HS-27A (cell line): ENCODE measurements at regions not wholly inside any gene's neighbourhood (a gene's known extent, or its start where the extent isn't known, plus 50 kb on each side); places are given as distances from the start of the nearest gene placed in this dataset.
"Not testable (repeated sequence)": the region's sequence is repeated elsewhere in the genome, so short reads cannot be mapped to it uniquely, and the experiment has no call there.

Experiments
- DNase-seq: peaks from one replicate; pipeline ENCODE4 v3.0.0-alpha.2; 2012; ENCODE audit warnings: low read depth, missing footprints

DNA sequence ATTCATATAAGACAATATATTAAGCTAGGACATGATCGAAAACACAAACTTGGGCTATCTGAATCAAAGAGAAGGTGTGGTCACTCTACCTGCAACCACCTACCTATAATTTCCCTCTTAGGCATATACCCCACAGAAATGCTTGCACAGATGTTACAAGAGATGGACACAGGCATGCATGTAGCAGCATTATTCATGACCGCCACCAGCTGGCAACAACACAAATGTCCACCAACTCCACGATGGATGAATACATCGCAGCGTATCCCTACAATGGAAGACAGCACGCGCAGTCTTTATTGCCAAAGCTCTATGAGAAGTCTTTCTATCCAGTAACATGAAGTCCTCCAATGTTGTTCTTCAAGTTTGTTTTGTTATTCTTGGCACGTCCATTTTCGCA, 90.8 kb downstream of the ARL4C start:
- no peak for DNase-seq

- DNase-seq: no peak
Observed at GRCh38 chr2:234405462-234405861, 91.4 kb downstream of the ARL4C start.

- DNase-seq: no peak
Observed at GRCh38 chr2:234404957-234405356, 91.9 kb downstream of the ARL4C start.

DNA sequence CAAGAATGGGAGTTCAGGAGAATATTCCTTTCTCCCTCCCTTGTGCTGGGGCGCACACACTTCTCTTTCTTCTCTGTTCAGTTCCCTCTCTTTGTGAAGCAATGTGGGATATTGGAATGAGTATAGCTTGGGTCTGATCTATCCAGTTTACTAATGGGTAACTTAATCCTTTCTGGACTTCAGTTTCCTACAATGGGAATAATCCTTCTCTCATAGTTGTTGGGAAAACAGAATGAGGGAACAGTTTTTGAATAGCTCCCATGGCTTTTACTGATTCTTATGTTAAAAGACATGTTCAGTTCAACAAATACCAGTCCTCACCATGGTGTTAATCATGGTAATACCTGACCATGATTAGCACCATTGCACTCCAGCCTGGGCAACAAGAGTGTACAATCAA, 93.1 kb downstream of the ARL4C start:
- DNase-seq: no peak

DNA sequence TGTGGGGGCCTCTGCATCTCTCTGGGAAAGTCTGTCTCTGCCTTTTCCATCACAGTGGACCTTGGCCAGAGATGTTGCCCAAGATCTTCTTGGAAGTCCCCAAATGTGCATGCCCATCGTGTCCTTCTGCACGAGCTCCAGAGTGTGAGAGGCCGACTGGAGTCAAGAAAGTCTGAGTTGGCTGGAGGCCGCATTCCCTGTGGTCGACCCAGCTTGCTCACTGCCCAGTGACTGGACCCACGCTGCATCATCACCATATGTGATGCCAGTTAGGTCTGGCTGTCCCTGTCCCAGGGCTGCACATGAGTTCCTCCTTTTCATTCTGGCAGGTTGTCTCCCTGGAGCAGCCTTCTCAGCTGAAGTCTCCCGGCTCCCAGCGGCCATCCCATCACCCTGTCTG, 93.8 kb downstream of the ARL4C start:
- DNase-seq: no peak

- no peak for DNase-seq
Observed at GRCh38 chr2:234401426-234401825, 95.5 kb downstream of the ARL4C start.

- no peak for DNase-seq
Observed at GRCh38 chr2:234399451-234400246, 97.2 kb downstream of the ARL4C start.

DNA sequence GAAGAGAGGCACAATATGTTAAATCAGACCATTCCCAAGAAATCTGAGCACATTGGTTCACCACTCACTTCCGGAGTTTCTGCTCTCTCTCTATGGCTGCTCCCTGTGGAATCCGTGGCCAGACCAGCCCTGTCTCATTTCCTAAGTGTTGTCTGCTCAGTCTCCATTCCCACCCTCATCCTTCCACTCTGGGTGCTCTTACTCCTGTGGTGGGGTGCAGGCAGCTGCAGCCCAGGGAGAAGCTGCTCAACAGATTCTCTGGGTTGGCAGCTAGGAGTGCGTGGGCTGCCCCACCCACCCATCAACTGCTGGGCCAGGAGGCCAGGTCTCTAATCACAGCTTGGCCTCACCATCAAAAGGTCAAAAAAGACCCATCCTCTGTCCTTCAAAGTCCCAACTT, 98.3 kb downstream of the ARL4C start:
- no peak for DNase-seq

- no peak for DNase-seq
Observed at GRCh38 chr2:234395891-234396420, 100.9 kb downstream of the ARL4C start.

DNA sequence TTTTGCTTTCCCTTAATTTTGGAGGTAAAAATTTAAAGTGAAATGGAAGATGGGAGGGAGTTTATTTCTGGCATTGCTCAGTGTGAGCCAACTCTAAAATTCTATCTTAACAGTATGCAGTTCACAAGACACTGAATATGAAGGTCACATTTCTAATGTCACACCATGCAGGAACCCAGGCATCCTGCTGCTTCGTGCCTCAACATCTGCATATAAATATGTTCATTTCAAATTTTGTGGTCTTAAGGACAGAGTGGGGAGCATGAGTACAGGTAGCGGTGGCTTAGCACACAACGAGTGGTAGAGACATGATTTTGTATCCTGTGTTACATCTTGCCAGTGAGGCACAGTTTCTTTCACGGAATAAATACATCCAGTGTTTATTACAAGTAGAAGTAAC, 102.4 kb downstream of the ARL4C start:
- no peak for DNase-seq

GRCh38 chr2:234393354-234393753, 103.5 kb downstream of the ARL4C start:
- no peak for DNase-seq

DNA sequence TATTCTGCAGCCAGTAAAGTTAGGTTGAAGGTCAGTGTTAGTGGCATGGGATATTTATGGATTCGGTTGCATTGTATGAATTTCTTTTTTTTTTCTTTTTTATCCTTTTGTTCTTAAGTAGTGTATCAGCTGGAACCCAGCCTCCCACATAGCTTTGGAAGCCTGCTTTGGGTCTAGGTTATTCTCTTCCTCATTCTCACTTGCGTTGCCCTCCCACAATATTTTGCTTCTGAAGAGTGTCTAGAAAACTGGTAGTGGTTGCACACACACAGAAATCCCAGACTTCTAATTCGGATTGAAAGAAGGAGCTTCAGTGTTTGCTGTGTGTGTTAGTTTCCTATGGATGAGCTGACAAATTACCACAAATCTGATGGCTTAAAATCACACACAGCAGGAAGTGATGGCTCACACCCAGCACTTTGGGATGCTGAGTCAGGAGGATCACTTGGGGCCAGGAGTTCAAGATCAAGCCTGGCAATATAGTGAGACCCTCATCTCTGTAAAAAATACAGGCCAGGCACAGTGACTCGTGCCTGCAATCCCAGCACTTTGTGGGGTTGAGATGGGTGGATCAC, 104.8 kb downstream of the ARL4C start:
- no peak for DNase-seq

GRCh38 chr2:234391625-234392024, 105.3 kb downstream of the ARL4C start:
- no peak for DNase-seq

DNA sequence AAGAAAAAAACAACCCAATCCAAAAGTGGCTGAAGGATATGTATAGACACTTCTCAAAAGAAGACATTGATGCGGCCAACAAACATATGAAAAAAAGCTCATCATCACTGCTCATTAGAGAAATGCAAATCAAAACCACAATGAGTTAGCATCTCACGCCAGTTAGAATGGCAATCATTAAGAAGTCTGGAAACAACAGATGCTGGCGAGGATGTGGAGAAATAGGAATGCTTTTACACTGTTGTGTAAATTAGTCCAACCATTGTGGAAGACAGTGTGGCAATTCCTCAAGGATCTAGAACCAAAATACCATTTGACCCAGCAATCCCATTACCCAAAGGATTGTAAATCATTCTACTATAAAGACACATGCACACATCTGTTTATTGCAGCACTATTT, 107.2 kb downstream of the ARL4C start:
- not testable (repeated sequence) for DNase-seq

DNA sequence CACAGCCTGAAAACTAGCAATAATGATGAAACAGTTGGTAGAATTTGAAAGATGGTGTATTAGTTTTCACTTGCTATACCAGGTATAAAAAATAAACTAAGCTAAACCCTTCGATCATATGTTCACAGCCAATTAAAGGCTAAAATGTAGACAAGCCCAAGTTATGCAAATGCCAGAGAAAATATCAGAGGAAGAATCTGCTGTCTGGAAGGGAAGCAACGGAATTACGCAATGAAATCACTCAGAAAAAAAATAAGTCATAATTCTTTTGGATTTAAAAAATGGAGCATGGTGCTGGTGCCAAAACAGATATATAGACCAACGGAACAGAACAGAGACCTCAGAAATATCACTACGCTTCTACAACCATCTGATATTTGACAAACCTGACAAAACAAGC, 108.3 kb downstream of the ARL4C start:
- DNase-seq: no peak

DNA sequence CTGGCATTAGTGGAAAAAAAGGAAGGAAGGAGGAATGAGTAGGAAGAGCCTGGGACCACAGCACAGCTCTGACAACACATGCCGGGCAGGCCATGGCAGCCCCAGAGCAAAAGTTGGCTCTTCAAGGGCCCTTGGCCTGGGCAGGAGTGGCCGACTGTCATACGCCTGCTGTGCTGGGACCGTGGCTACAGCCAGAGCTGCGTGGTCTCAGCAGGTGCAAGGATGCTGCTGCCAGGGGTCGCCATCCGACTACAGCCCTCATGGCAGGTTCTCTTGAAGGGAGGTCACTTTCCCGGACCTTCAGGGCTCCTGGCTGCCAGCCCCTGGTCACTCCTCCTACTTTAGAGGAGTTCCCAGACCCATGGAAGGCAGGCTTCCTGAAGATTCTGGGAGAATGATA, 109.9 kb downstream of the ARL4C start:
- DNase-seq: no peak

DNA sequence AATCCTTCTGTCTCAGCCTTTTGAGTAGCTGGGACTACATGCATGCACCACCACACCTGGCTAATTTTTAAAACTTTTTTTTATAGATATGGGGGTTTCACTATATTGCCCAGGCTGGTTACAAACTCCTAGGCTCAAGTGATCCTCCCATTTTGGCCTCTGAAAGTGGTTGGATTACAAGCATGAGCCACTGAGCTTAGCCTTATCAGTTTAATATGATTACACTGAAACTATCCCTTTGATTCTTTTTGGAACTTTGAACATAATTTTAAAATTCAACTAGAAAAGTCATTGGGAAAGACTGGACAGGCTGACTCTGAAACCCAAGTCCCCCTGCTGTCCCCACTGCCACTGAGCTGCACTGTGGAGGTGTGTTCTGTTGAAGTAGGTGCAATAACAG, 114.8 kb downstream of the ARL4C start:
- DNase-seq: no peak

DNA sequence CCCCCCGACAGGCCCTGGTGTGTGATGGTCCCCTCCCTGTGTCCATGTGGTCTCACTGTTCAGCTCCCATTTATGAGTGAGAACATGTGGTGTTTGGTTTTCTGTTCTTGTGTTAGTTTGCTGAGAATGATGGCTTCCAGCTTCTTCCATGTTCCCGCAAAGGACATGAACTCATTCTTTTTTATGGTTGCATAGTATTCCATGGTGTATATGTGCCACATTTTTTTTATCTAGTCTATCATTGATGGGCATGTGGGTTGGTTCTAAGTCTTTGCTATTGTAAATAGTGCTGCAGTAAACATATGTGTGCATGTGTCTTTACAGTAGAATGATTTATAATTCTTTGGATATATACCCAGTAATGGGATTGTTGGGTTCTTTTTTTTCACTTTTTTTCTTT, 117.9 kb downstream of the ARL4C start:
- DNase-seq: not testable (repeated sequence)

DNA sequence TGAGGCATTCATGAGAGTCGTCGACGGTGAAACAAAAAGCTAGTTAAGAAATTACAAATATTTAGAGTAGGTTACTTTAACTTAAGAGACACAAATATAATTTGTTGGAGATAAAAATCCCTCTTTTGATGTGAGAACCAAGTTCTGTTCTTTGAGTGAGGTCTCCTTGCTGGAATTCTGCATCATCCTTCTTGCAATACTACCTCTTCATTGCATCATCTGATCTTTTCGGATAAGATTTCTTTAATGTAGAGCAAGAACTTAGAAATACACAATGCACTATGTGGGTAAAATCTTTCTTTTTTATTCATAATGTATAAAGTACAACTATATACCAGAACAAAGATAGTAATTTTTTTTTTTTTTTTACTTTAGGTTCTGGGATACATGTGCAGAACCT, 118.4 kb downstream of the ARL4C start:
- DNase-seq: no peak

DNA sequence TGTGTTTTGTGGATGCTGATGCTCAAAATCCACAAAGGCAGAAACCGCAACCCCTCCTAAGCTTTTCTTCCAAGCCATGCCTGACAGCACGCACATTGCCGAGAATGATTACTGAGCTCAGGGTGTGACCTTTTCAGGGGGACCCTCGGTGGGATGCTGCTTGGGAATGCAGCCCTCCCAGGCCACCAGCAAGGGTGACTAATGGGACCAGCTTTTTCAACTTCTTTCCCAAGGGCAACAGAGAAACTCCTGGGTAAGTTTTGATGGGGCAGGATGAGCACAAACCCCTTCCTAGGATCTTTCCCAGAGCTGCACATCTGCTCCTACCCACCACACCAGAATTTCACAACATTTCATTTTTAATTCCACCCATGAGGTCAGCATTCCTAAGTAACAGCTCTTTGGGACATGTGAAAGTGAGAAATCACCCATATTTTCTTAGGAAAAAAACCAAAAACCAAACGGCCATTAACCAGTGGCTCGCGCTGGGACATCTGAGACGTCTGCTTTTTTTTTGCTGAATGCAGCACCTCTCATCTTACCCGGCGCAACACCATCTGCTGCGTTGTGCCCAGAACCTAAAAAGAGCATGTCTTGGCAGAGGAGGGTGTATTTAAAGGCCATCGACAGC, 119.0 kb downstream of the ARL4C start:
- peak; percentile 26 for DNase-seq

DNA sequence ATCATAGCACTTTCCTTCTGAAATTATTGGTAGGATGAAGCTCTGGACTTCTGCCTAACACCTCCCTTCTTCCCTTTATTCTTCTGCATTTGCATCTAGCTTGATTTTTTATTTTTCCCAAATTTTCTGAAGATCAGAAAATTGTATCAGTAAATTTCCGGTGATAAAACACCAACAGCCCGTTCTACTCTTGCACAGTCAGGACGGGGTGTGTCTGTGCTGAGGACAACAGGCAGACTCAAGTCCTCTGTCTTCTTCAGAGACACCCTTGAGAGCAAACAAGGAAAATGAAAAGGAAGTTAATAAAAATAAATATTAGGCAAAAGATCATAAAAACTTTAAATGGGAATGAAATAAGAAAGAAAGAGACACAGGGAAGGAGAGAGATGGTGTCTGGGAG, 120.7 kb downstream of the ARL4C start:
- DNase-seq: no peak

GRCh38 chr2:234375176-234375880, 121.6 kb downstream of the ARL4C start:
- DNase-seq: no peak

- DNase-seq: no peak
Observed at GRCh38 chr2:234374736-234375135, 122.1 kb downstream of the ARL4C start.
